ENCODE measurements at regions not wholly inside any gene's neighbourhood (a gene's known extent, or its start where the extent isn't known, plus 50 kb on each side); places are given as distances from the start of the nearest gene placed in this dataset.

- DNase-seq: no peak
- H3K36me3 ChIP-seq: no peaks in the 10 kb centered on the region
- no peaks in the 10 kb centered on the region for H3K9me3 ChIP-seq (ENCODE audit: severe bottlenecking)
- H3K27ac ChIP-seq: no peak overlapping the region
- TF ChIP-seq, protein P1, sequence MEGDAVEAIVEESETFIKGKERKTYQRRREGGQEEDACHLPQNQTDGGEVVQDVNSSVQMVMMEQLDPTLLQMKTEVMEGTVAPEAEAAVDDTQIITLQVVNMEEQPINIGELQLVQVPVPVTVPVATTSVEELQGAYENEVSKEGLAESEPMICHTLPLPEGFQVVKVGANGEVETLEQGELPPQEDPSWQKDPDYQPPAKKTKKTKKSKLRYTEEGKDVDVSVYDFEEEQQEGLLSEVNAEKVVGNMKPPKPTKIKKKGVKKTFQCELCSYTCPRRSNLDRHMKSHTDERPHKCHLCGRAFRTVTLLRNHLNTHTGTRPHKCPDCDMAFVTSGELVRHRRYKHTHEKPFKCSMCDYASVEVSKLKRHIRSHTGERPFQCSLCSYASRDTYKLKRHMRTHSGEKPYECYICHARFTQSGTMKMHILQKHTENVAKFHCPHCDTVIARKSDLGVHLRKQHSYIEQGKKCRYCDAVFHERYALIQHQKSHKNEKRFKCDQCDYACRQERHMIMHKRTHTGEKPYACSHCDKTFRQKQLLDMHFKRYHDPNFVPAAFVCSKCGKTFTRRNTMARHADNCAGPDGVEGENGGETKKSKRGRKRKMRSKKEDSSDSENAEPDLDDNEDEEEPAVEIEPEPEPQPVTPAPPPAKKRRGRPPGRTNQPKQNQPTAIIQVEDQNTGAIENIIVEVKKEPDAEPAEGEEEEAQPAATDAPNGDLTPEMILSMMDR (IDR thresholded peaks at IDR 0.05; ENCODE audit: low read depth, low read length): no peak
- H3K27me3 ChIP-seq (ENCODE audit: insufficient read depth, low read depth, severe bottlenecking): peaks cover 83% of the 10 kb centered on the region
- H3K4me3 ChIP-seq (ENCODE audit: low read depth, low read length): no peak overlapping the region
These were observed 170.2 kb upstream of the CDYL start for GRCh38 chr6:4606016-4606415.

GRCh38 chr6:4603856-4604369 lies 172.3 kb upstream of the CDYL start:
- TF ChIP-seq, protein P1 (IDR thresholded peaks at IDR 0.05; ENCODE audit: low read depth, low read length): no peak
- Histone ChIP-seq H3K36me3 (no peaks in the 10 kb centered on the region), H3K27ac (no peak overlapping the region), H3K9me3 (ENCODE audit: severe bottlenecking) (peaks cover 8% of the 10 kb centered on the region), H3K27me3 (ENCODE audit: insufficient read depth, low read depth, severe bottlenecking) (peaks cover 87% of the 10 kb centered on the region), H3K4me3 (ENCODE audit: low read depth, low read length) (no peak overlapping the region)
- no peak for DNase-seq

- no peak for DNase-seq
- peaks cover 8% of the 10 kb centered on the region for H3K9me3 ChIP-seq (ENCODE audit: severe bottlenecking)
- no peak overlapping the region for H3K4me3 ChIP-seq (ENCODE audit: low read depth, low read length)
- H3K27me3 ChIP-seq (ENCODE audit: insufficient read depth, low read depth, severe bottlenecking): peaks cover 87% of the 10 kb centered on the region
- H3K36me3 ChIP-seq: no peaks in the 10 kb centered on the region
- TF ChIP-seq, protein P1 (IDR thresholded peaks at IDR 0.05; ENCODE audit: low read depth, low read length): no peak
- no peak overlapping the region for H3K27ac ChIP-seq
These were observed 172.9 kb upstream of the CDYL start for GRCh38 chr6:4603291-4603690.

DNA sequence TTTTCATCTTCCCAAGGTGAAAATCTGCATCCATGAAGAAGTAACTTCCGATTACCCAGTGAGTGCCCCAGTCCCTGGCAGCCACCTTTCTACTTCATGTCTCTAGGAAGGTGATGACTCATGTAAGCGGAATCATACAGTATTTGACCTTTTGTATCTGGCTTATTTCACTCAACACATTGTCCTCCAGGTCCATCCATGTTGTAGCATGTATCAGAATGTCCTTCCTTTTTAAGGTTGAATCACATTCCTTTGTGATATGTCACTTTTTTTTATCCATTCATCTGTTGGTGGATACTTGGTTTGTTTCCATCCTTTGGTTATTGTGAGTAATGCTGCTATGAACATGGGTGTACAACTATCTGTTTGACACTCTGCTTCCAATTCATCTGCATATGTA lies 176.3 kb upstream of the CDYL start:
- Histone ChIP-seq H3K36me3 (no peaks in the 10 kb centered on the region), H3K27me3 (ENCODE audit: insufficient read depth, low read depth, severe bottlenecking) (peaks cover 82% of the 10 kb centered on the region), H3K9me3 (ENCODE audit: severe bottlenecking) (peaks cover 8% of the 10 kb centered on the region), H3K4me3 (ENCODE audit: low read depth, low read length) (no peak overlapping the region), H3K27ac (no peak overlapping the region)
- TF ChIP-seq, protein P1 (IDR thresholded peaks at IDR 0.05; ENCODE audit: low read depth, low read length): no peak
- no peak for DNase-seq

DNA sequence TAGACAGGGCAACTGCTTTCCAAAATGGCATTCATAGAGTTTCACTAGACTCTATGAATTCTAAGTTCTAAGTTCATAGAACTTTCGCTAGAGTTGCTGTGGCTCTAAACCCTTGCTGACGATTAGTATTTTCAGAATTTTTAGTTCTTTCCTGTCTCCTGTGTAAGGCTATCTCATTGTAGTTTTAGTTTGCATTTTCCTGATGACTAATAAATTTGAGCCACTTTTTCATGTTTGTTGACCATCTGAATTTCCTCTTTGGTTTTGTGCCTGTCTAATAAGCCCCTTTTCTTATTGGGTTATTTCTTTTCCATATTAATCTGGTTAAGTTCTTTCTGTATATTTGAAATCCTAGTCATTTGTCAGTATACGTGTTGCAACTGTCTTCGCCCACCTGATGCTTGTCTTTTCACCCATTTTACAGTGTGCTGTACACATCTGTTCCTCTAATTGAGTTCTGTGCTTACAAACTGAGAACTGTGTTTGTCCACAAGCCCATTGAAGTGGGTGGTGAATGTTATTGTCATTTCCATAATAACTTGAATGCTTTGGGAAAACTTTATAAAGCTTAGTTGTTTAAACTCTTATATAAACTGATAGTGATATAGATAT lies 177.7 kb upstream of the CDYL start:
- TF ChIP-seq, protein P1 (IDR thresholded peaks at IDR 0.05; ENCODE audit: low read depth, low read length): no peak
- Histone ChIP-seq H3K36me3 (no peaks in the 10 kb centered on the region), H3K4me3 (ENCODE audit: low read depth, low read length) (no peak overlapping the region), H3K9me3 (ENCODE audit: severe bottlenecking) (peaks cover 8% of the 10 kb centered on the region), H3K27ac (no peak overlapping the region), H3K27me3 (ENCODE audit: insufficient read depth, low read depth, severe bottlenecking) (peaks cover 93% of the 10 kb centered on the region)
- DNase-seq: no peak

DNA sequence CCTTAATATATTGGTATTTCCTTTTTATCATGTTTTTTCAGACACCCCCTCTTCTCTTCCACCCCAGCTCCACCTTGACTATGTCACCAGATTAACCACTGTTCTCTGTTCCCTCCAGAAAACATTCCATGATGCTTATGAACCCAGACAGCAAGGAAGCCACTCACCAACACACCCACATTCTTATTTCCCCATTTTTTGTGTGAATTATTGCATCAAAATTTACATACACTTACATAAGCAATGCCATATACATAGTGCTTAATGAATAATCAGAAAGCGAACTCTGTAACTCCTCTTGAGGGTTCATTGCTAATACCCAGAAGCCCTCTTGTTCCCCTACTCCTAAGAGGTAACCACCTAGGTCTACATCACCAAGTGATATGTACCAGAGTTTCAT lies 182.3 kb upstream of the CDYL start:
- no peaks in the 10 kb centered on the region for H3K9me3 ChIP-seq (ENCODE audit: severe bottlenecking)
- DNase-seq: no peak
- H3K4me3 ChIP-seq (ENCODE audit: low read depth, low read length): no peak overlapping the region
- H3K36me3 ChIP-seq: no peaks in the 10 kb centered on the region
- H3K27ac ChIP-seq: no peak overlapping the region
- peaks cover 91% of the 10 kb centered on the region for H3K27me3 ChIP-seq (ENCODE audit: insufficient read depth, low read depth, severe bottlenecking)
- TF ChIP-seq, protein P1 (IDR thresholded peaks at IDR 0.05; ENCODE audit: low read depth, low read length): no peak

Measured in WERI-Rb-1 (cell line).